Ascending aorta (tissue), 2 donors: ENCODE measurements at regions not wholly inside any gene's neighbourhood (a gene's known extent, or its start where the extent isn't known, plus 50 kb on each side); places are given as distances from the start of the nearest gene placed in this dataset.

Source experiments
- DNase-seq, 2 donors: peaks; one replicate each; pipeline ENCODE4 v3.0.0-alpha.2; 2019; ENCODE audit warnings: low spot score in 2 of 2
- H3K27ac ChIP-seq, 2 donors: fragments of 200-600 bp; sonication (generic); one replicate each; pipeline ENCODE4 v1.5.1; 2016 to 2017; ENCODE audit warnings: mild to moderate bottlenecking in 1 of 2
- H3K27me3 ChIP-seq: fragments of 200-600 bp; sonication (generic); one replicate; pipeline ENCODE4 v1.5.1; 2017
- H3K36me3 ChIP-seq, 2 donors: fragments of 200-600 bp; sonication (generic); one replicate each; pipeline ENCODE4 v1.5.1; 2016
- H3K4me1 ChIP-seq, 2 donors: fragments of 200-600 bp; sonication (generic); one replicate each; pipeline ENCODE4 v1.5.1; 2016 to 2017; ENCODE audit warnings: mild to moderate bottlenecking in 1 of 2
- H3K4me3 ChIP-seq, 2 donors: fragments of 200-600 bp; sonication (generic); one replicate each; pipeline ENCODE4 v1.5.1; 2016 to 2017; ENCODE audit warnings: mild to moderate bottlenecking in 1 of 2
- H3K9me3 ChIP-seq, 2 donors: fragments of 200-600 bp; sonication (generic); one replicate each; pipeline ENCODE4 v1.5.1; 2016
- intact Hi-C: fragments of 100-400 bp; cut with DNase I; formaldehyde crosslinking; loops from one replicate; pipeline ENCODE4 v1.15.1; 2023
- TF ChIP-seq, protein P1 (sequence below), 3 experiments: fragments of 200-600 bp in 2 of 3; fragments of 450-650 bp in 1 of 3; sonication (generic) in 2 of 3; IDR thresholded peaks; one replicate each; pipeline ENCODE4 v1.5.1; 2016 to 2019; ENCODE audit warnings: antibody characterized with exemption in 3 of 3, mild to moderate bottlenecking in 1 of 3, moderate library complexity in 1 of 3

DNA sequence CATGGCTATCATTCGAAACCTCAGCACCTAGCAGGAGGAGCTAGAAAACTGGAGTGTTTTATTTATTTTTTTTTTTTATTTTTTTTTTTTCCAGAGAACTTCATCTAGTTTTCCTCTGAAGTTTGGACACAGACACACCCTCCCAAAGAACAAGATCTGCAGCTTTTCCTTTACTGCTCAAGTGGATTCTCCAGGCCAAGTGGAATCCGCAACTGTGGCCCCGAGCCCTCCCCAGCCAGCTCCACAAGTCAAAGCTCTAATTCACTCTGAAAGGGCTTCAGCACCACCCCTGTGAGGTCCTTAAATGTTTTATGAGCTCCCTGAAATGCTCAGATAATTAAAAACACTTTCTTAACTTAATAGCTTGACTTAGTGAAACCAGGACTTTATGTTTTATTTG is 332.1 kb upstream of the DYNLRB2 start:
- no peak for DNase-seq
- Histone ChIP-seq H3K9me3 (no peaks in the 10 kb centered on the region), H3K4me3 (no peak overlapping the region), H3K36me3 (no peaks in the 10 kb centered on the region), H3K27ac (no peak overlapping the region), H3K27me3 (no peaks in the 10 kb centered on the region), H3K4me1 (no peaks in the 10 kb centered on the region)
- intact Hi-C loops, result no loop called here
- TF ChIP-seq, protein P1, sequence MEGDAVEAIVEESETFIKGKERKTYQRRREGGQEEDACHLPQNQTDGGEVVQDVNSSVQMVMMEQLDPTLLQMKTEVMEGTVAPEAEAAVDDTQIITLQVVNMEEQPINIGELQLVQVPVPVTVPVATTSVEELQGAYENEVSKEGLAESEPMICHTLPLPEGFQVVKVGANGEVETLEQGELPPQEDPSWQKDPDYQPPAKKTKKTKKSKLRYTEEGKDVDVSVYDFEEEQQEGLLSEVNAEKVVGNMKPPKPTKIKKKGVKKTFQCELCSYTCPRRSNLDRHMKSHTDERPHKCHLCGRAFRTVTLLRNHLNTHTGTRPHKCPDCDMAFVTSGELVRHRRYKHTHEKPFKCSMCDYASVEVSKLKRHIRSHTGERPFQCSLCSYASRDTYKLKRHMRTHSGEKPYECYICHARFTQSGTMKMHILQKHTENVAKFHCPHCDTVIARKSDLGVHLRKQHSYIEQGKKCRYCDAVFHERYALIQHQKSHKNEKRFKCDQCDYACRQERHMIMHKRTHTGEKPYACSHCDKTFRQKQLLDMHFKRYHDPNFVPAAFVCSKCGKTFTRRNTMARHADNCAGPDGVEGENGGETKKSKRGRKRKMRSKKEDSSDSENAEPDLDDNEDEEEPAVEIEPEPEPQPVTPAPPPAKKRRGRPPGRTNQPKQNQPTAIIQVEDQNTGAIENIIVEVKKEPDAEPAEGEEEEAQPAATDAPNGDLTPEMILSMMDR (IDR thresholded peaks at IDR 0.05), result no peak

DNA sequence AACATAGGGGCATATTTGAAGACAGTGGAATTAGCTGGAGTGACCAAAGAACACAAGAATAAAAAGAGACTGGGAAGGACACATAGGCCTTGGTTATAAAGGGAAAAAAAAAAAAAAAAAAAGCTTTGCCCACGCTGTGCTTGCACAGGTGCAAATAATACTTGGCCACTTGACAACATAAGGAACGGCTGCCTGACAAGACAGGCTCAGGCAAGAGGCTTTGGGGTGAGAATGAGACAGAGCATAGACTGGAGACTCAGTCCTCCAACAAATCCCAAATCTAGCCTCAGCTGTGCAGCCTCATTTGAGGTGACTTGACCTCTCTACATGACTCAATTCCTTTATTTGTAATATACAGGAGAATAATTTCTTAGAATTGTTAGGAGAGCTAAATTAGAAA is 332.8 kb upstream of the DYNLRB2 start:
- no peak overlapping the region for H3K27ac ChIP-seq
- DNase-seq, result no peak
- intact Hi-C loops, result no loop called here
- no peaks in the 10 kb centered on the region for H3K9me3 ChIP-seq
- TF ChIP-seq, protein P1 (IDR thresholded peaks at IDR 0.05), result no peak
- no peak overlapping the region for H3K4me3 ChIP-seq
- H3K27me3 ChIP-seq, result no peaks in the 10 kb centered on the region
- H3K4me1 ChIP-seq, result no peaks in the 10 kb centered on the region
- H3K36me3 ChIP-seq, result no peaks in the 10 kb centered on the region

DNA sequence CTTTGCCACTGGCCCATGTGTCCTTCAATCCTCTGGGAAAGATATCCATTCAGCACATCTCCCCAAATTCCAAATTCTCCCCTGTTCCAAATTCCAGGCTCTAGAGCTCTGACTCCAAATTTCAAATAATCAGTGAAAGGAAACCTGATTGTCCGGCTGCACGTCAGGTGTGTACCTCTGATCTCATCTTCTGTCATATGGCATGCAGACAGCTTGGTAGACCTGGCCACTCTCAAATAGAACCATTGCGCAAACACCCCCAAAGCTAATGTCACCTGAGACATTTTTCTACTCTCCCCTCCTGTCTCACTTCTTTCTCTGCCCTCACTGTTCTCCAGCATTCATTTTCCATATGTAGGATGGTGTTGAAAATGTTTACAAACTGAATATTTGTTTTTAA is 337.0 kb upstream of the DYNLRB2 start:
- intact Hi-C loops, result no loop called here
- Histone ChIP-seq H3K27ac (no peak overlapping the region), H3K9me3 (no peaks in the 10 kb centered on the region), H3K4me1 (no peaks in the 10 kb centered on the region), H3K36me3 (no peaks in the 10 kb centered on the region), H3K4me3 (no peak overlapping the region), H3K27me3 (no peaks in the 10 kb centered on the region)
- DNase-seq, result no peak
- TF ChIP-seq, protein P1 (IDR thresholded peaks at IDR 0.05), result no peak

DNA sequence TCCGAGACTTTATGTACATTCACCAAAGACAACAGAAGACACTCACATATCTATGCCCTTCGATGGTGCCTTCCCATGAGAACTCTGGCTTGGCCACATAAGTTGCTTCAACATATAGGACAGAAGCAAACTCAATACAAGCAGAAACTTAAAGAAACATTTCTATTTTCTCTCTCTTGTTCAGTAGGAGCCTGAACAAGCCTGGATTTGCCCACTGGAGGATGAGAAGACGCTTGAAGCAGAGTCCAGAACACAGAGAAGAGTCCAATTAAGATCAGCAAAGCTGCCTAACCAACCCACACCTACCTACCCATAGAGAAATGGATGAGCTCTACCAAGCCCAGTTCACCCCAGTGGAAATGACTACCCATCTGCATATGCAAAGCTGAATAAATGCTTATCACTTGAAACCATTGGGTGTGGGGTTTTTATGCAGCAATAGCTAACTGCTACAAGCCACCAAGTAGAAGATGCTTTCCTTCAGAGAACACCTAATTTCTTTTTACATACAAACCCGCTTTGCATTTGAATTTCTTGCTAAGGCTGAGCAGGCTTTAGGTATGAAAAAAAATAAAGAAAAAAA is 337.9 kb upstream of the DYNLRB2 start:
- H3K4me1 ChIP-seq, result no peaks in the 10 kb centered on the region
- DNase-seq, result no peak
- no peaks in the 10 kb centered on the region for H3K27me3 ChIP-seq
- intact Hi-C loops, result no loop called here
- no peak overlapping the region for H3K27ac ChIP-seq
- no peaks in the 10 kb centered on the region for H3K36me3 ChIP-seq
- H3K9me3 ChIP-seq, result no peaks in the 10 kb centered on the region
- H3K4me3 ChIP-seq, result no peak overlapping the region
- TF ChIP-seq, protein P1 (IDR thresholded peaks at IDR 0.05), result no peak

DNA sequence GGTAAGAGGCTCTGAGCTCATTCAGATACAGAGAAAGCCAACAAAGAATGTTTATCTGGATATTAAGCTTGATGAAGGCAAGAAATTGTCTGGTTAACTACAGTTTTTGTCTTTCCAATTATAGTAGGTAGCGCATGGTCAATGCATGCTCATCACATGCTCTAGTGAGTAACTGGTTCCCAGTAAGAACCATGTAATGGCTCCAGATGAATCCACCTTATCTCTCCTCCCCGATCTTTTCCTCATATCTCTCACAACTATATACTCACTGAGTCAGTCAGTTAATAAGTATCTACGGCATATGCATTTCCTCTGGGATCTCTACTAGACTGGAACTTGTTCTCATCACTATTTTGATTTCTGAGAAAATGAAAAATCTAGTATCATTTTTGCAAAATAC is 340.7 kb upstream of the DYNLRB2 start:
- intact Hi-C loops, result no loop called here

More for the DNA sequence above, 340.7 kb upstream of the DYNLRB2 start:
- Histone ChIP-seq H3K4me3 (no peak overlapping the region), H3K9me3 (no peaks in the 10 kb centered on the region), H3K27me3 (no peaks in the 10 kb centered on the region), H3K27ac (no peak overlapping the region), H3K4me1 (no peaks in the 10 kb centered on the region), H3K36me3 (no peaks in the 10 kb centered on the region)
- TF ChIP-seq, protein P1 (IDR thresholded peaks at IDR 0.05), result no peak
- no peak for DNase-seq
